ENCODE measurements at regions not wholly inside any gene's neighbourhood (a gene's known extent, or its start where the extent isn't known, plus 50 kb on each side); places are given as distances from the start of the nearest gene placed in this dataset.
A peak's percentile ranks its signal among the peaks of the same experiment; 100 is the strongest.

GRCh38 chr3:101998256-101998926 lies 149.1 kb downstream of the NFKBIZ start:
- Histone ChIP-seq H3K4me3 (no peak overlapping the region), H3K4me1 (peaks cover 28% of the 10 kb centered on the region), H3K36me3 (no peaks in the 10 kb centered on the region), H3K27ac (peak overlapping the region; percentile 34), H3K27me3 (no peaks in the 10 kb centered on the region), H3K9me3 (no peaks in the 10 kb centered on the region)
- TF ChIP-seq POLR2AphosphoS5 (IDR thresholded peaks at IDR 0.05) (no peak), POLR2A (IDR thresholded peaks at IDR 0.05) (no peak), CTCF (IDR thresholded peaks at IDR 0.05) (no peak), EP300 (IDR thresholded peaks at IDR 0.05) (no peak)
- 80% methylated on average over 3 of the region's 3 CpGs for WGBS
- DNase-seq (ENCODE audit: low spot score in 2 of 2) = no peak

GRCh38 chr3:101999177-101999779 lies 150.0 kb downstream of the NFKBIZ start:
- TF ChIP-seq EP300 (IDR thresholded peaks at IDR 0.05) (no peak), POLR2A (IDR thresholded peaks at IDR 0.05) (no peak), CTCF (IDR thresholded peaks at IDR 0.05) (no peak), POLR2AphosphoS5 (IDR thresholded peaks at IDR 0.05) (no peak)
- Histone ChIP-seq H3K27me3 (no peaks in the 10 kb centered on the region), H3K9me3 (no peaks in the 10 kb centered on the region), H3K4me1 (peaks cover 20% of the 10 kb centered on the region), H3K36me3 (no peaks in the 10 kb centered on the region), H3K27ac (peak overlapping the region; percentile 34), H3K4me3 (no peak overlapping the region)
- DNase-seq (ENCODE audit: low spot score in 2 of 2) = no peak
- WGBS = 47% methylated on average over 3 of the region's 3 CpGs

- DNase-seq (ENCODE audit: low spot score in 2 of 2) = no peak
- Histone ChIP-seq H3K27me3 (no peaks in the 10 kb centered on the region), H3K27ac (peak overlapping the region; percentile 34), H3K4me3 (no peak overlapping the region), H3K36me3 (no peaks in the 10 kb centered on the region), H3K4me1 (peaks cover 20% of the 10 kb centered on the region), H3K9me3 (no peaks in the 10 kb centered on the region)
- WGBS = 61% methylated on average over 3 of the region's 3 CpGs
- TF ChIP-seq POLR2A (IDR thresholded peaks at IDR 0.05) (no peak), POLR2AphosphoS5 (IDR thresholded peaks at IDR 0.05) (no peak), EP300 (IDR thresholded peaks at IDR 0.05) (no peak), CTCF (IDR thresholded peaks at IDR 0.05) (no peak)
Observed at GRCh38 chr3:102000620-102001209, 151.4 kb downstream of the NFKBIZ start.

- Histone ChIP-seq H3K9me3 (no peaks in the 10 kb centered on the region), H3K36me3 (no peaks in the 10 kb centered on the region), H3K4me1 (peaks cover 25% of the 10 kb centered on the region), H3K4me3 (no peak overlapping the region), H3K27ac (no peak overlapping the region), H3K27me3 (no peaks in the 10 kb centered on the region)
- 100% methylated on average over 1 of the region's 1 CpG for WGBS
- TF ChIP-seq CTCF (IDR thresholded peaks at IDR 0.05) (no peak), POLR2AphosphoS5 (IDR thresholded peaks at IDR 0.05) (no peak), POLR2A (IDR thresholded peaks at IDR 0.05) (no peak), EP300 (IDR thresholded peaks at IDR 0.05) (no peak)
- no peak for DNase-seq (ENCODE audit: low spot score in 2 of 2)
Observed at GRCh38 chr3:102002056-102002455, 152.7 kb downstream of the NFKBIZ start.

- no peaks in the 10 kb centered on the region for H3K36me3 ChIP-seq
- no peak for DNase-seq (ENCODE audit: low spot score in 2 of 2)
- no peak for TF ChIP-seq CTCF (IDR thresholded peaks at IDR 0.05)
- no peak for TF ChIP-seq EP300 (IDR thresholded peaks at IDR 0.05)
- TF ChIP-seq POLR2AphosphoS5 (IDR thresholded peaks at IDR 0.05) = no peak
- TF ChIP-seq POLR2A (IDR thresholded peaks at IDR 0.05) = no peak
- H3K27me3 ChIP-seq = no peaks in the 10 kb centered on the region
- no peaks in the 10 kb centered on the region for H3K9me3 ChIP-seq
- peaks cover 11% of the 10 kb centered on the region for H3K4me1 ChIP-seq
- WGBS = 89% methylated on average over 2 of the region's 2 CpGs
- no peak overlapping the region for H3K27ac ChIP-seq
- H3K4me3 ChIP-seq = no peak overlapping the region
Observed at GRCh38 chr3:102004561-102004960, 155.2 kb downstream of the NFKBIZ start.
